HCT116 (cell line): ENCODE measurements at regions not wholly inside any gene's neighbourhood (a gene's known extent, or its start where the extent isn't known, plus 50 kb on each side); places are given as distances from the start of the nearest gene placed in this dataset.

Source experiments
- ATAC-seq: fragments of 200-7000 bp; cut with Tn5 transposase; 2 replicates; pipeline ENCODE4 v1.9.1; 2020; ENCODE audit warnings: mild to moderate bottlenecking, moderate library complexity
- BruUV-seq: library from RNA; stranded (reverse); fragments of 400-500 nt; replicated peaks from 2 replicates; lab custom pipeline; 2021; lab: Mats Ljungman, UMichigan
- CTCF ChIA-PET: fragments of 300-600 bp; sonication (Branson Sonifier 250); formaldehyde crosslinking; loops from one replicate; lab custom pipeline; 2021; ENCODE audit warnings: antibody characterized with exemption; lab: Charles Lee
- POLR2A ChIA-PET: fragments of 300-600, 350-600 bp; sonication (Branson Sonifier 250); formaldehyde crosslinking; loops from one replicate; lab custom pipeline; 2021; ENCODE audit warnings: antibody characterized with exemption; lab: Charles Lee
- RAD21 ChIA-PET, 2 experiments: fragments of 300-600 bp; sonication (Branson Sonifier 250); formaldehyde crosslinking; loops; one replicate each; lab custom pipeline; 2023; ENCODE audit warnings: low total read pairs in 2 of 2; ENCODE audit not compliant: uncharacterized antibody in 2 of 2, unreplicated experiment in 2 of 2, low non-redundant PET in 1 of 2; lab: Charles Lee
- DNase-seq: peaks from one replicate; pipeline ENCODE4 v3.0.0-alpha.2; 2010; ENCODE audit warnings: low read depth, low spot score
- H2AFZ ChIP-seq: fragments of 200-600 bp; shearing (Covaris generic), sonication (generic); 2 replicates; pipeline ENCODE4 v1.6.1; 2017; ENCODE audit warnings: low read depth, mixed run types, mixed read lengths, antibody characterized with exemption, low read length; ENCODE audit not compliant: poor library complexity, severe bottlenecking
- H3K27ac ChIP-seq: 2 replicates; pipeline ENCODE4 v1.5.1; 2012; ENCODE audit warnings: low read depth, low read length
- H3K27me3 ChIP-seq: fragments of 200-600 bp; sonication (generic); 2 replicates; pipeline ENCODE4 v1.6.1; 2016; ENCODE audit warnings: mixed run types, low read length, mixed read lengths; ENCODE audit not compliant: insufficient read depth
- H3K36me3 ChIP-seq, 2 experiments: fragments of 200-500 bp in 1 of 2; fragments of 200-600 bp in 1 of 2; sonication (Bioruptor generic) in 1 of 2; sonication (generic) in 1 of 2; 2 replicates each; pipeline versions ENCODE4 v1.5.1 to v1.6.1; 2014 to 2016; ENCODE audit warnings: low read length in 2 of 2, inconsistent platforms in 1 of 2, mixed read lengths in 1 of 2, mixed run types in 1 of 2; ENCODE audit not compliant: insufficient read depth in 2 of 2, control insufficient read depth in 1 of 2
- H3K4me1 ChIP-seq, 2 experiments: fragments of 200-600 bp in 1 of 2; sonication (generic) in 1 of 2; 2 replicates each; pipeline versions ENCODE4 v1.5.1 to v1.6.1; 2012 to 2017; ENCODE audit warnings: low read length in 2 of 2, inconsistent platforms in 1 of 2, mild to moderate bottlenecking in 1 of 2, mixed read lengths in 1 of 2, mixed run types in 1 of 2, moderate library complexity in 1 of 2; ENCODE audit not compliant: insufficient read depth in 2 of 2, control insufficient read depth in 1 of 2
- H3K4me2 ChIP-seq: fragments of 200-600 bp; sonication (generic); 2 replicates; pipeline ENCODE4 v1.6.1; 2017; ENCODE audit warnings: mixed run types, low read length, mixed read lengths
- H3K4me3 ChIP-seq, 2 experiments: fragments of 200-600 bp in 1 of 2; sonication (generic) in 1 of 2; replicated peaks in 1 of 2; 2 replicates each; pipeline ENCODE4 v1.5.1; 2011 to 2016; ENCODE audit warnings: low read length in 2 of 2, control low read depth in 1 of 2, low read depth in 1 of 2, mild to moderate bottlenecking in 1 of 2, mixed read lengths in 1 of 2, mixed run types in 1 of 2
- H3K79me2 ChIP-seq: fragments of 200-600 bp; sonication (generic); 2 replicates; pipeline ENCODE4 v1.6.1; 2017; ENCODE audit warnings: mild to moderate bottlenecking, mixed run types, low read length, moderate library complexity, mixed read lengths; ENCODE audit not compliant: insufficient read depth
- H3K9ac ChIP-seq: fragments of 200-600 bp; sonication (generic); 2 replicates; pipeline ENCODE4 v1.6.1; 2016; ENCODE audit warnings: low read length, mixed read lengths
- H3K9me2 ChIP-seq: fragments of 200-600 bp; sonication (generic), shearing (Covaris generic); 2 replicates; pipeline ENCODE4 v1.6.1; 2017; ENCODE audit warnings: mixed run types, mild to moderate bottlenecking, moderate library complexity; ENCODE audit not compliant: insufficient read depth
- H3K9me3 ChIP-seq, 2 experiments: fragments of 200-500 bp in 1 of 2; fragments of 200-600 bp in 1 of 2; sonication (Bioruptor generic) in 1 of 2; sonication (generic) in 1 of 2; 2 replicates each; pipeline ENCODE4 v1.6.1; 2014 to 2017; ENCODE audit warnings: low read length in 2 of 2, mixed read lengths in 2 of 2, inconsistent platforms in 1 of 2, low read depth in 1 of 2, mild to moderate bottlenecking in 1 of 2, mixed run types in 1 of 2, moderate library complexity in 1 of 2; ENCODE audit not compliant: control insufficient read depth in 1 of 2, insufficient read depth in 1 of 2
- H4K20me1 ChIP-seq: fragments of 200-600 bp; sonication (generic), shearing (Covaris generic); 2 replicates; pipeline ENCODE4 v1.6.1; 2017; ENCODE audit warnings: mixed run types, mild to moderate bottlenecking, moderate library complexity; ENCODE audit not compliant: insufficient read depth
- CBX3 ChIP-seq: IDR thresholded peaks from 2 replicates; pipeline ENCODE4 v1.6.1; 2012; ENCODE audit warnings: low read depth
- CEBPB ChIP-seq: IDR thresholded peaks from 2 replicates; pipeline ENCODE4 v1.6.1; 2012; ENCODE audit warnings: low read depth
- CTCF ChIP-seq, 3 experiments: fragments of 200-600 bp in 1 of 3; sonication (generic) in 1 of 3; IDR thresholded peaks in 2 of 3; conservative IDR thresholded peaks in 1 of 3; 2 replicates each; pipeline ENCODE4 v1.5.1; 2012 to 2017; ENCODE audit warnings: low read depth in 2 of 3, low read length in 2 of 3, antibody characterized with exemption in 1 of 3, borderline replicate concordance in 1 of 3, control low read depth in 1 of 3, mild to moderate bottlenecking in 1 of 3, mixed read lengths in 1 of 3, mixed run types in 1 of 3, moderate library complexity in 1 of 3; ENCODE audit not compliant: insufficient read depth in 1 of 3
- EGR1 ChIP-seq: IDR thresholded peaks from 2 replicates; pipeline ENCODE4 v1.6.1; 2012; ENCODE audit warnings: low read depth
- ELF1 ChIP-seq: IDR thresholded peaks from 2 replicates; pipeline ENCODE4 v1.6.1; 2012; ENCODE audit warnings: low read depth, borderline replicate concordance
- EZH2 ChIP-seq: fragments of 200-600 bp; sonication (generic); IDR thresholded peaks from 2 replicates; pipeline ENCODE4 v1.6.1; 2017; ENCODE audit warnings: antibody characterized with exemption, mixed run types
- EZH2phosphoT487 ChIP-seq: fragments of 200-600 bp; IDR thresholded peaks from 2 replicates; pipeline ENCODE4 v1.6.1; 2018; ENCODE audit warnings: antibody characterized with exemption, borderline replicate concordance
- FOSL1 ChIP-seq: IDR thresholded peaks from 2 replicates; pipeline ENCODE4 v1.6.1; 2012; ENCODE audit warnings: low read depth
- JUND ChIP-seq: IDR thresholded peaks from 2 replicates; pipeline ENCODE4 v1.6.1; 2012
- MAX ChIP-seq: IDR thresholded peaks from 2 replicates; pipeline ENCODE4 v1.6.1; 2012
- POLR2A ChIP-seq: IDR thresholded peaks from 2 replicates; pipeline ENCODE4 v1.7.0; 2011; ENCODE audit warnings: borderline replicate concordance; ENCODE audit not compliant: insufficient read depth, insufficient read length; ENCODE audit errors: extremely low read depth
- POLR2AphosphoS5 ChIP-seq: IDR thresholded peaks from 2 replicates; pipeline ENCODE4 v1.6.1; 2011; ENCODE audit warnings: mild to moderate bottlenecking, low read depth, low read length, moderate library complexity
- REST ChIP-seq: IDR thresholded peaks from 2 replicates; pipeline ENCODE4 v1.6.1; 2012; ENCODE audit warnings: low read depth
- SP1 ChIP-seq: IDR thresholded peaks from 2 replicates; pipeline ENCODE4 v1.6.1; 2012; ENCODE audit warnings: low read depth
- SRF ChIP-seq: IDR thresholded peaks from 2 replicates; pipeline ENCODE4 v1.6.1; 2012; ENCODE audit warnings: low read depth
- TCF7L2 ChIP-seq: IDR thresholded peaks from 2 replicates; pipeline ENCODE4 v1.7.0; 2011; ENCODE audit warnings: borderline replicate concordance, inconsistent platforms; ENCODE audit not compliant: insufficient read depth, insufficient read length; ENCODE audit errors: extremely low read depth
- YY1 ChIP-seq: IDR thresholded peaks from 2 replicates; pipeline ENCODE4 v1.6.1; 2011; ENCODE audit warnings: low read length, low read depth, moderate library complexity, mild to moderate bottlenecking; ENCODE audit not compliant: insufficient replicate concordance; ENCODE audit errors: extremely low read depth
- ZNF274 ChIP-seq: fragments of 200-500 bp; sonication (Bioruptor generic); IDR thresholded peaks from 2 replicates; pipeline ENCODE4 v1.6.1; 2014; ENCODE audit warnings: mild to moderate bottlenecking, low read depth, low read length, inconsistent platforms
- intact Hi-C: fragments of 100-400 bp; cut with micrococcal nuclease; formaldehyde crosslinking; loops from 2 replicates; pipeline ENCODE4 v1.10.0; 2022
- TF ChIP-seq, protein P1 (sequence below): IDR thresholded peaks from 2 replicates; pipeline ENCODE4 v1.6.1; 2011; ENCODE audit warnings: mild to moderate bottlenecking, low read length, moderate library complexity; ENCODE audit not compliant: insufficient replicate concordance; ENCODE audit errors: extremely low read depth

- H3K27ac ChIP-seq = no peak overlapping the region
- POLR2A ChIA-PET = no interaction called here
- no peak overlapping the region for H3K4me3 ChIP-seq
- H3K9me2 ChIP-seq = no peaks in the 10 kb centered on the region
- TF ChIP-seq EGR1 (no peak), JUND (no peak), POLR2AphosphoS5 (no peak), FOSL1 (no peak), EZH2phosphoT487 (no peak), MAX (no peak), TCF7L2 (no peak), CTCF (IDR thresholded peaks at IDR 0.05 in 2 of 3, conservative IDR thresholded peaks at IDR 0.05 in 1 of 3; ENCODE audit: borderline replicate concordance in 1 of 3, insufficient read depth in 1 of 3, low read depth in 2 of 3, low read length in 2 of 3) (no peak), CEBPB (no peak), EZH2 (no peak), SP1 (no peak), ELF1 (no peak), YY1 (no peak), CBX3 (no peak), SRF (no peak), POLR2A (no peak), ZNF274 (no peak), REST (no peak)
- TF ChIP-seq, protein P1, sequence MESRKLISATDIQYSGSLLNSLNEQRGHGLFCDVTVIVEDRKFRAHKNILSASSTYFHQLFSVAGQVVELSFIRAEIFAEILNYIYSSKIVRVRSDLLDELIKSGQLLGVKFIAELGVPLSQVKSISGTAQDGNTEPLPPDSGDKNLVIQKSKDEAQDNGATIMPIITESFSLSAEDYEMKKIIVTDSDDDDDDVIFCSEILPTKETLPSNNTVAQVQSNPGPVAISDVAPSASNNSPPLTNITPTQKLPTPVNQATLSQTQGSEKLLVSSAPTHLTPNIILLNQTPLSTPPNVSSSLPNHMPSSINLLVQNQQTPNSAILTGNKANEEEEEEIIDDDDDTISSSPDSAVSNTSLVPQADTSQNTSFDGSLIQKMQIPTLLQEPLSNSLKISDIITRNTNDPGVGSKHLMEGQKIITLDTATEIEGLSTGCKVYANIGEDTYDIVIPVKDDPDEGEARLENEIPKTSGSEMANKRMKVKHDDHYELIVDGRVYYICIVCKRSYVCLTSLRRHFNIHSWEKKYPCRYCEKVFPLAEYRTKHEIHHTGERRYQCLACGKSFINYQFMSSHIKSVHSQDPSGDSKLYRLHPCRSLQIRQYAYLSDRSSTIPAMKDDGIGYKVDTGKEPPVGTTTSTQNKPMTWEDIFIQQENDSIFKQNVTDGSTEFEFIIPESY = no peak
- TF ChIP-seq, all 23 proteins: peak for 0
- BruUV-seq = no TSS peak
- H3K9me3 ChIP-seq = peaks cover 0 to 11% of the 10 kb centered on the region in 2 experiments; a peak in 2 of 4 replicates
- no peak overlapping the region for H2AFZ ChIP-seq
- ChIA-PET CTCF (no interaction called here), RAD21 (no interaction called here)
- ATAC-seq (no peak), DNase-seq (no peak)
- H3K36me3 ChIP-seq = no peaks in the 10 kb centered on the region
- H3K9ac ChIP-seq = no peak overlapping the region
- H4K20me1 ChIP-seq = no peaks in the 10 kb centered on the region
- no peaks in the 10 kb centered on the region for H3K27me3 ChIP-seq
- intact Hi-C loops = no loop called here
- H3K4me1 ChIP-seq = no peaks in the 10 kb centered on the region
- H3K4me2 ChIP-seq = no peak overlapping the region
- no peaks in the 10 kb centered on the region for H3K79me2 ChIP-seq
These were observed 479.1 kb downstream of the MBD2 start for GRCh38 chr18:53745224-53745967.
